ENCODE measurements at regions not wholly inside any gene's neighbourhood (a gene's known extent, or its start where the extent isn't known, plus 50 kb on each side); places are given as distances from the start of the nearest gene placed in this dataset.

- TF ChIP-seq CTCF (conservative IDR thresholded peaks at IDR 0.05; ENCODE audit: low read depth, low read length) (no peak), EZH2 (IDR thresholded peaks at IDR 0.05; ENCODE audit: borderline replicate concordance, low read depth, low read length, poor library complexity, severe bottlenecking) (no peak)
Observed at GRCh38 chr6:137424251-137424650, 69.9 kb downstream of the OLIG3 start.
